A673 (cell line): ENCODE measurements at regions not wholly inside any gene's neighbourhood (a gene's known extent, or its start where the extent isn't known, plus 50 kb on each side); places are given as distances from the start of the nearest gene placed in this dataset.
"Not testable (repeated sequence)": the region's sequence is repeated elsewhere in the genome, so short reads cannot be mapped to it uniquely, and the experiment has no call there.

ENCODE experiments used
- BruUV-seq: library from RNA; stranded (reverse); fragments of 400-500 nt; replicated peaks from 2 replicates; lab custom pipeline; 2021; lab: Mats Ljungman, UMichigan
- CTCF ChIA-PET: fragments of 300-600 bp; sonication (Branson Sonifier 250); formaldehyde crosslinking; loops from one replicate; lab custom pipeline; 2022; ENCODE audit warnings: antibody characterized with exemption; lab: Charles Lee
- POLR2A ChIA-PET: fragments of 300-600 bp; sonication (Branson Sonifier 250); formaldehyde crosslinking; loops from one replicate; lab custom pipeline; 2022; ENCODE audit warnings: antibody characterized with exemption; ENCODE audit not compliant: low non-redundant PET; lab: Charles Lee
- DNase-seq: peaks from one replicate; pipeline ENCODE4 v3.0.0-alpha.2; 2015; ENCODE audit warnings: low spot score
- H3K27ac ChIP-seq: fragments of 200-600 bp; sonication (generic); 2 replicates; pipeline ENCODE4 v1.5.1; 2016; ENCODE audit warnings: mixed run types, low read depth, mild to moderate bottlenecking, mixed read lengths, antibody characterized with exemption, low read length; ENCODE audit not compliant: poor library complexity, severe bottlenecking
- H3K27me3 ChIP-seq: fragments of 200-600 bp; sonication (generic); replicated peaks from 2 replicates; pipeline ENCODE4 v1.6.1; 2017; ENCODE audit warnings: mixed run types, low read depth, mild to moderate bottlenecking, mixed read lengths, antibody characterized with exemption, low read length; ENCODE audit not compliant: insufficient read depth, poor library complexity
- H3K36me3 ChIP-seq: fragments of 200-600 bp; sonication (generic); 2 replicates; pipeline ENCODE4 v1.6.1; 2016; ENCODE audit warnings: mixed run types, mild to moderate bottlenecking, mixed read lengths, antibody characterized with exemption, low read length; ENCODE audit not compliant: insufficient read depth, poor library complexity, severe bottlenecking
- H3K4me1 ChIP-seq: fragments of 200-600 bp; sonication (generic); 2 replicates; pipeline ENCODE4 v1.6.1; 2017; ENCODE audit warnings: mixed run types, mild to moderate bottlenecking, mixed read lengths, antibody characterized with exemption, low read length; ENCODE audit not compliant: insufficient read depth, poor library complexity, severe bottlenecking
- H3K4me3 ChIP-seq: fragments of 200-600 bp; sonication (generic); 2 replicates; pipeline ENCODE4 v1.5.1; 2016; ENCODE audit warnings: low read depth, mixed run types, mild to moderate bottlenecking, mixed read lengths, low read length; ENCODE audit not compliant: poor library complexity, severe bottlenecking
- H3K9me3 ChIP-seq: fragments of 200-600 bp; sonication (generic); 2 replicates; pipeline ENCODE4 v1.6.1; 2016; ENCODE audit warnings: mixed run types, low read depth, mild to moderate bottlenecking, mixed read lengths, antibody characterized with exemption, low read length; ENCODE audit not compliant: poor library complexity, severe bottlenecking
- CTCF ChIP-seq: fragments of 300-800, 200-600 bp; sonication (generic); conservative IDR thresholded peaks from 2 replicates; pipeline ENCODE4 v1.5.1; 2017; ENCODE audit warnings: low read depth, mild to moderate bottlenecking, antibody characterized with exemption, low read length, moderate library complexity, mixed read lengths
- EZH2 ChIP-seq: fragments of 200-600 bp; sonication (generic); IDR thresholded peaks from 2 replicates; pipeline ENCODE4 v1.6.1; 2017; ENCODE audit warnings: borderline replicate concordance, low read depth, mild to moderate bottlenecking, mixed read lengths, antibody characterized with exemption, low read length; ENCODE audit not compliant: poor library complexity, severe bottlenecking
- intact Hi-C: fragments of 100-400 bp; cut with micrococcal nuclease; formaldehyde crosslinking; loops from one replicate; pipeline ENCODE4 v1.10.0; 2022; ENCODE audit not compliant: unreplicated experiment

GRCh38 chr3:124345845-124346244, 353.9 kb upstream of the ROPN1 start:
- Histone ChIP-seq H3K9me3 (no peaks in the 10 kb centered on the region), H3K4me1 (no peaks in the 10 kb centered on the region), H3K4me3 (no peak overlapping the region), H3K27me3 (no peaks in the 10 kb centered on the region), H3K27ac (no peak overlapping the region), H3K36me3 (no peaks in the 10 kb centered on the region)
- CTCF ChIA-PET = no interaction called here
- POLR2A ChIA-PET = no interaction called here
- TF ChIP-seq CTCF (no peak), EZH2 (no peak)
- BruUV-seq = no TSS peak
- DNase-seq = no peak
- intact Hi-C loops = no loop called here

DNA sequence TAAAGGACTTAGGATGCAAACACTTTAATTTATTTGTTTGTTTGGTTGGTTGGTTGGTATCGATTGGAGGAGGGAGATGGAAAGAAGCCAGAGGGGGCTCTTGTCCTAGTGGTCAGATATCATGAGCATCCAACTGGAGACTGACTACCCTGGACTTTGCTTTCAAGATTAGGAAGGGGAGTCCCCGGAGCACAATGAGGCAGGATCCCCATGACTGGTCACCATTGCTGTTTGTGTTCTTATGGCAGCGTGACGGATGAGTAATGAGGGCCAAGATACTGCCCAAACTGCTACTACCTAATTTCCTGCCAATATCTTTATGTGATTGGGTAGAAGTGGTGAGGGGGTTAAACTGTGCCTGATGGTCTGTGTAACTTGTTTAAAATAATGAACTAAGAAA, 354.6 kb upstream of the ROPN1 start:
- POLR2A ChIA-PET = no interaction called here
- no peaks in the 10 kb centered on the region for H3K36me3 ChIP-seq
- intact Hi-C loops = no loop called here
- no peaks in the 10 kb centered on the region for H3K9me3 ChIP-seq
- no peak for TF ChIP-seq CTCF
- no peak for DNase-seq
- no peaks in the 10 kb centered on the region for H3K27me3 ChIP-seq
- no peaks in the 10 kb centered on the region for H3K4me1 ChIP-seq
- CTCF ChIA-PET = interaction anchor here (0.6 kb wide), 1 partner anchor 122 kb away, joined by 3 read pairs; no protein-coding TSS in a partner anchor
- no peak overlapping the region for H3K27ac ChIP-seq
- H3K4me3 ChIP-seq = no peak overlapping the region
- no TSS peak for BruUV-seq

DNA sequence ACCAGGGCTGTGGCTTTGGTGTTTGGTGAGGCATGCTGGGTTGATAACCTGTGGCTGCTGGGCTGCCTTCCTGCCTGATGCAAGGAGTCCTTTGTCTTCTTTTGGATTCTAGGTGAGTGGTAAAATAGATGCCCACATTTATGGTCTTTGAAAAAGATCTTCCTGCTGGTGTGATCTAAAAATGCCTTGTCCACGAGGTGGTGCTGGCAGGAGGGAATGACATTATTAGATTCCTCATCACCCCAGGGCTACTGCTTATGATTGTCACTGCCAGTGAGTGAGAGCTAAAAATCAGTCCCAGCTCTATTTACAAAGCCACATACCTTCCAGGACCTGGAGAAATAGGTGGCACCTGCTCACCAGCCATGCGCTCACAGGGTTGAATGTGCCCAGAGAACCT, 355.5 kb upstream of the ROPN1 start:
- ChIA-PET CTCF (interaction anchor here (0.6 to 1.0 kb wide), 3 partner anchors 121 to 212 kb away, joined by 3 to 4 read pairs (median 3); no protein-coding TSS in a partner anchor), POLR2A (interaction anchor here (0.6 kb wide), 1 partner anchor 543 kb away, joined by 3 read pairs; no protein-coding TSS in a partner anchor)
- no peaks in the 10 kb centered on the region for H3K36me3 ChIP-seq
- BruUV-seq = no TSS peak
- no peak for TF ChIP-seq EZH2
- 0 out of 2 replicates have a peak, but pooled peaks have one; percentile 15 for TF ChIP-seq CTCF
- intact Hi-C loops = no loop called here
- no peaks in the 10 kb centered on the region for H3K4me1 ChIP-seq
- no peak overlapping the region for H3K4me3 ChIP-seq
- no peaks in the 10 kb centered on the region for H3K9me3 ChIP-seq
- no peak overlapping the region for H3K27ac ChIP-seq
- no peaks in the 10 kb centered on the region for H3K27me3 ChIP-seq
- peak; percentile 12 for DNase-seq

GRCh38 chr3:124348555-124348954, 356.6 kb upstream of the ROPN1 start:
- H3K27me3 ChIP-seq, POLR2A ChIA-PET, H3K4me1 ChIP-seq, H3K27ac ChIP-seq, H3K9me3 ChIP-seq, BruUV-seq, intact Hi-C loops, H3K36me3 ChIP-seq, DNase-seq, H3K4me3 ChIP-seq: not testable (repeated sequence)
- CTCF ChIA-PET = interaction anchor here (1.0 kb wide), 1 partner anchor 211 kb away, joined by 3 read pairs; no protein-coding TSS in a partner anchor
